ENCODE measurements at regions not wholly inside any gene's neighbourhood (a gene's known extent, or its start where the extent isn't known, plus 50 kb on each side); places are given as distances from the start of the nearest gene placed in this dataset.
"Not testable (repeated sequence)": the region's sequence is repeated elsewhere in the genome, so short reads cannot be mapped to it uniquely, and the experiment has no call there.

DNA sequence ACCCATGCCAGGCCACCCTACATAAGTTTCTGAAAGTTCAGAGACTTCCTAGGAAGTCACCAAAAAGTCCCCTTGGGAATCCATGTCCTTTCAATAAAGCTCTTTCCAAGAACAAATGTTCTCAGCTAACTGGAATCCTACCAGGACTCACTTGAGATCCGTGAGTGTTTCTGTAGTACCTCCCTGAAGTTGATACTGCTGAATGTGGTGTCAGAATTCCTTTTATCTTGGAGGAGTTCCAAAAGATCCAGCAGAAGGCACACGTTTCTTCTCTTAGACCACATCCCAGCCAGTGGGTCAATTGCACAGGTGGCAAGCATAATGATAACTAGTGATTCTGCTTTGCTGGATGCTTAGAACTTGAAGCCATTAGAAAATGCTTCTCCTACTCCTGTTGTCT, 689.7 kb upstream of the IGFBP3 start:
- no peak for DNase-seq

- DNase-seq: no peak
Observed at GRCh38 chr7:46607176-46607575, 686.1 kb upstream of the IGFBP3 start.

GRCh38 chr7:46606761-46607160, 685.7 kb upstream of the IGFBP3 start:
- DNase-seq: no peak

- DNase-seq: no peak
Observed at GRCh38 chr7:46604241-46604661, 683.2 kb upstream of the IGFBP3 start.

DNA sequence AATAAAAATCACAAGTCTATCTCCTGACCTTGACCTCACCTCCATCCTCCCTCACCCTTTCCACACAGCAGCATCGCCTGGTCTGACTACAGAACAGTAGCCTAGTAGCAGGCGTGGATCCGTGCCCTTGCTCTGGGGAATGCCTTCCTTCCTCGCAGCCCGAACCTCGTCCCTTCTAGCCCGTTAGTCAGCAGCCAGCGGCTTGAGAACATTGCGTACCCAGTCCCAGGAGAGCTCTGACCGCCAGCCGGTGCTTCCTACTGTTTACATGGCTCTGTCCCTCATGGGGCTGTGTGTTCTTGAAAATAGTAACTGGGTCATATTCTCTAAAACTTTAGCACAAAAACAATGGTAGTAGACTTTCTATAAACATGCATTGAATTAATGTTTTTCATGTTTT, 682.7 kb upstream of the IGFBP3 start:
- no peak for DNase-seq

DNA sequence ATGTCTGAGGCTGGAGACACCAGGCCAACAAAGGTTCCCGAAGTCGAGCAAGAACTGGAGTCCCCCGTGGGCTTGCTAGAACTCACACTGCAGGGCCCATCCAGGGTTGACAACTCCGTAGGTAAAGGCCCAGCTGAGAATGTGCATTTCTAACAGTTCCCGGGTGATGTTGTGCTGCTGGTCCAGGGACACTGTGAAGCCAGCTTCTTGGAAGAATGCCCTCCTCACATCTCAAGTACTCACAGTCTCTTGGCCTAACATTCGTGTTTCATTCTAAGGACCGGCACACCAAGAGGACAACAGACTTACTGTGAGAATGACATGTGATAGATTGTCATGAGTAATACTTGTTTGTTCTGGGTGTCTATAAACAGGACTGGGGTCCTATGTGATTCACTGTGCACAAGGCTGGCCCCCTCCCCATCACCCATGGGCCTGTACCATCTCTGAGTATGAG, 682.3 kb upstream of the IGFBP3 start:
- no peak for DNase-seq

GRCh38 chr7:46600340-46600739, 679.3 kb upstream of the IGFBP3 start:
- DNase-seq: no peak

GRCh38 chr7:46594831-46595230, 673.8 kb upstream of the IGFBP3 start:
- not testable (repeated sequence) for DNase-seq

DNA sequence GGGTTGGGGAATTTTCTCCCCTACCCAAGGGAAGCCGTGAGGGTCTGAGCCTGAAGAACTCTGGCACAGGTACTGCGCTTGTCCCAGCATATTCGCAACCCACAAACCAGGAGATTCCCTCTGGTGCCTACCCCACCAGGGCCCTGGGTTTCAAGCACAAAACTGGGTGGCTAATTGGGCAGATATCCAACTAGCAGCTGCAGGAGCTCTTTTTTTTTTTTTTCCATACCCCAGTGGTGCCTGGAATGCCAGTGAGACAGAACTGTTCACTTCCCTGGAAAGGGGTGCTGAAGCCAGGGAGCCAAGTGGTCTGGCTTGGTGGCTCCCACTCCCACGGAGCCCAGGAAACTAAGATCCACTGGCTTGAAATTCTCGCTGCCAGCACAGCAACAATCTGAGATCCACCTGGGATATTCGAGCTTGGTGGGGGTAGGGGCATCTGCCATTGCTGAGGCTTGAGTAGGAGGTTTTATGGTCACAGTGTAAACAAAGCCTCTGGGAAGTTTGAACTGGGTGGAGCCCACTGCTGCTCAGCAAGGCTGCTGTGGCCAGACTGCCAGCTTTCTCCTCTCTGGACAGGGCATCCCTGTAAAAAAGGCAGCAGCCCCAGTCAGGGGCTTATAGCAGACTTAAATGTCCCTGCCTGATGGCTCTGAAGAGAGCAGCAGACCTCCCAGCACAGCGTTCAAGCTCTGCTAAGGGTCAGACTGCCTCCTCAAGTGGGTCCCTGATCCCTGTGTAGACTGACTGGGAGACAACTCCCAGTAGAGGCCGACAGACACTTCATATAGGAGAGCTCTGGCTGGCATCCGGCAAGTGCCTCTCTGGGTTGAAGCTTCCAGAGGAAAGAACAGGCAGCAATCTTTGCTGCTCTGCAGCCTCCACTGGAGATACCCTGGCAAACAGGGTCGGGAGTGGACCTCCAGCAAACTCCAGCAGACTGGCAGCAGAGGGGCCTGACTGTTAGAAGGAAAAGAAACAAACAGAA, 670.1 kb upstream of the IGFBP3 start:
- DNase-seq: not testable (repeated sequence)

DNA sequence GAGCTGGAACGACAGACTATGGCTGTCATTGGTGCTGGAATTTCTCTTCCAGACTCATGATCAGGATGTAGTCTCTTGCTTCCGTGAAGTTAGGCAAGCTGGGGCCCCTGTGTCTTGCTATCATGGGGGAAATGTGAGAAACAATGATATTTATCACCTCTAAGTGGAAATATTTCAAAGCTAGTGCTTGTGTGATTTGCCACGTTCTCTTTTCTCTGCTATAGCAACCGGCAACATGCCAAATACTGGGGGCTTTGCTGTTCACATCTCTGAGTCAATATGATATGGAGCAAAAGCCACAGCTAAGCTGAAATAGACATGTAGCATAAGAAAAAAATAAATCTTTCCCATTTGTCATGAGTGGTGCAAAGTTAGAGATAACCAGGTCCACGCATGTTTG, 668.2 kb upstream of the IGFBP3 start:
- DNase-seq: no peak

DNA sequence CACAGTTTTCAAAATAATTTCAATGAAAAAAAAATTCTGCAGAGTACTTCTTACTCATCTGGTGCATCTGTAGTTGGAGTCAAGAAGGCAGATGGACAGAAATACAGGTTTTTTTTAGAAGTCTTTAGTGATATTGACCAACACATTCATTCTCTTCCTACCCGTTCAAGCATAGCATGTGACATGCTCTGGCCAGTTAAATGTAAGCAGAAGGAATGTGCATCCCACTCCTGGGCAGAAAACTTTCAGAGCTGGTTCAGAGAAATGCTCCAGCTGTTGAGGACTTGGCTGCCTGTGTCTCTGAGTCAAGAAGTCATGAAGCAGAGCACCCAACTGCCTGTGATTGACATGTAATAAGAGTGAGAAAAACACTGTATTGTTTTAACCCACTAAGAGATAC, 665.3 kb upstream of the IGFBP3 start:
- no peak for DNase-seq

DNA sequence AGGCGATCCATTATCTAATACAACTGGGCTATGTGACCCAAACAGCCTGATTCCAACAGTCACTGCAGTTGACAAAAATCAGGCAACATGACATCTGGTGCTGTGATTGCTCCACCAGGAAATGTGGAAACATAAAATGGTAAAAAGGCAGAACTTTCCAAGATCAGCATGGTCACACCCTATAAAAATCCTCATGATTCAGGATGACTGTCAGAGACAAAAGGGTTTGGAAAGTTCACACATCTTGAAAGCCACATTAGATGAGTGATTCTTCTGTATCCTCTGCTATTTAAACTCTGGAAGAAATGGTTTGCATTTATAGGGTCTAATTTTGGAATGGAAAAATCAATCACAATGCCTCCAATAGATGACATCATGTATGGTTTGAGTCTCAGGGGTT, 662.6 kb upstream of the IGFBP3 start:
- no peak for DNase-seq

DNA sequence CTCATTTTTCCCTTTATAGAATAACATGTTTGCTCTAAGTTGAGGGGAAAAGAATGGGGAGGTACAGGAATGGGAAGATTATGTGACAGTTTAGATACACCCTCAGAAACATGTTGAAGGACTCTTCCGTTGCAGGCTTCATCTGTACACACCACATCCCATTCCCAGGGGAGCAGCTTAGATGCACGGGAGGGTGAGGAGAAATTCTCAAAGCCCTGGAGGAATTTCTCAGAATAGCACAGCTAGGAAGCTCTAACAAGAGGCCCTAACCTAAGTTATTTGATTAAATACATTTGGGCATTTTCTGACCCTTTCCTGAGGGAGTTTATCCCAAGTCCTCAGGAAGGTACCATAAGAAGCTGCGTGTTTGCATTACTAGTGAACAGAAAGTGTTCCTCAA, 660.2 kb upstream of the IGFBP3 start:
- DNase-seq: no peak

- no peak for DNase-seq
Observed at GRCh38 chr7:46580766-46581165, 659.7 kb upstream of the IGFBP3 start.

DNA sequence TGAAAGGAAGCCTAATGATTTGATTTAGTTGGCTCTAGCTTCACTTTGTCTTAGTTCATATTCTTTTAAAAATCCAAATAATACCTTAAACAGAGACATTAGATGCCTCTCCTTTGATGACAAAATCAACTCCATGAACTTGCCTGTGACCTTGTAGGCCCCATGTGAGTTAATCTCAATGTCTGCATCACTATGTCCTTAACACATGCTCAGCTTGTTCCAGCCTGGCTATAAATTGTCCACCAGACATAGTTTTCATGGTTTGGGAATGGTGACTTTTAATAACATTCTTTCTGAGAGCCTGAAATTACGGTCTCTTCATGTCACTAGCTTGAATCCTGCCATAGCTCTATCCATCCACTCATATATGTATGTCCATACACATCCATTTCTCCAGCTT, 656.3 kb upstream of the IGFBP3 start:
- DNase-seq: no peak

- DNase-seq: no peak
Observed at GRCh38 chr7:46576950-46577349, 655.9 kb upstream of the IGFBP3 start.

DNA sequence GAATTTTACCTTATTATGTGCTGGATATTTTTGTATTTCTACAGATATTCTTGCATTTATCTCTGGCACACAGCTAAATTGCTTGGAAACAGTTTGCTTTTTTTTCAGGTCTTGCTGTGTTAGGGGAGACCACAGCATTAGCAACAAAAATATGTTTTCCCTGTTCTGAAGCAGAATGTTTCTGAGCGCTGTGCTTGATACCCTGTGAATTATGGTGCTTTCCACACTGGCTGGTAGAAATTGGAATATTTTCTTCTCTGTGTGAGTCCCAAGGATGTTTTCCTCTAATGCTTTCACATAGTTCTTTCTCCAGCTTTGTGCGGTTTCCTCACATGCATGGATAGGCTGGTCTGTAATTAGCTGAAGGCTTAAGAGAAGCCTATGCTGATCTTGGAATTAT, 651.6 kb upstream of the IGFBP3 start:
- no peak for DNase-seq

DNA sequence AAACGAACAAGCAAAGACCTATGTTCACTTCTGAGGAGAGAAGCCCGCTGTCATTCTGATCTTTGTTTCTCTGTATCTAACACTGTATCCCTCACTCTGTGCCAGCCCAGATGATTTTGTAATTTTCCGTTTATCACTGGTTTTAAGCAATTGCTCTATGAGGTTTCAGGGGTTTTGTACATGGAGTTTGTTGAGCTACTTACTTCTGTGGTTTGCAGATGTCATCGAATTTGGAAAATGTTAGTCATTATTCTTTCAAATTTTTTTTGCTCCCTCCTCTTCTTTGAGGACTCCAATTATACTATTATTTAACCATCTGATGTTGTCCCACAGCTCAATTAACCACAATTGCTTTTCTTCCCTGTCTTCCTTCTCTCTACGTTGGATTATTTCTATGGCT, 650.9 kb upstream of the IGFBP3 start:
- no peak for DNase-seq

DNA sequence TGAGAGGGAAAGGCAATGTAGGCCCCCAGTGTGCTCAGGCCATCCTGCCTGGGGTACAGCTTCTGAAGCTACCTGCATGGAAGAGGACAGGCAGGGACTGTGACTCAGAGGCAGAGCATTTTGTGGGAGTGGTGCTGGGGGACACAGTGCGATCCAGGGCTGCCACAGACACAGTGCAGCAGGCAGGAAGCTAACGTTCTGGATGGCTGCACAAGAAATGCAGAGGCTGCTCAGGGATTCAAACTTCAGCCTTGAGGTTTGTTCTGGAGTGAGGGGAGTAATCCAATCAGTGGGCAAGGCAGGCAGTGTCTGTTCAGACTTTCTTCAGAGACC, 648.0 kb upstream of the IGFBP3 start:
- DNase-seq: no peak

- DNase-seq: no peak
Observed at GRCh38 chr7:46568420-46569132, 647.5 kb upstream of the IGFBP3 start.

DNA sequence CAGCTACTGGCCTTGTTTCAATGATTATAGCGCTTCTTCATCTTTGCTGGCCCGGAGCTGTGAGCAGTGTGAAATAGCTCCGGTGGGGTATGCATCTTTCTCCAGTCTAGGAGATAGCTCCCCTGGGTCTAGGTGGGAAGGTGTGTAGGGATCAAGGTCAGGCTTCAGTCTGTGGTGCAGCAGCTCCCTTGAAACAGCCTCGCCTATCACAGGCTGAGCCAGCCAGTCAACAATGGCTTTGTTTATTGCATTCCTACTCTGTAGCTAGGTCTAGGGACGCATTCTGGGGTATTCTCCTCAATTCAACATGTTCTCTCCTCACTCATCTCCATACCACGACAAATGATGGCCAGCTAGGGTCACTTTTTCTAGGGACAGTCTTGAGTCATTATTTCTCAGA, 646.8 kb upstream of the IGFBP3 start:
- DNase-seq: no peak

DNA sequence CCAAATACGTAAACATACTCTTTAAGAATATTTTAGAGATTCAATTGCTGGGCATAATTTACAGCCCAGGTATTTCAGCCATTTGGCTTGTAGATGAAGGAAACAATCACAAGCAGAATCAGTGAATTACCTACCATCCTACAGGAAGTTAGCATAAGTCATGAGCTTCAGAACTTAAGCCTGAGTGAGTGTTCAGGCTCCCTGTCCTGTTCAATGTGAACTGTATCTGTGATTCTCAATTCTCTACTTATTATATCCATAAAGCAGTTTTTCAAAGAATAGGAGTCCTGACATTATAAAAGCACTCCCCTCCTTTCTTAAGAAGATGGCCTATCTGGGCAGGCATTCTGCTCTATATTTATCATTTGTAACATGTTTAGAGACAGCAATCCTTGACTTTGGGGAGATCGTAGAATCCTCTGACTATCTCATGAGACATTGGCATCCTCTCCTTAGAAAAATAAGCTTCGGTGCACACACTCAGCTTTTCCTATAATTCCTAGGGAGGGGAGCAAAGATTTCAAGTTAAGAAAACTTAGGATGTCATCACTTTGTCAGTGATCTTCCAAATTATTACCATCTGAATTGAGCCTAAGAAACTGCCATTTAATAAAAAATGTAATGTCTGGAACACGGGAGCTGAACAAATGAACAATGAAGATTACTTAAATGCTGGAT, 645.2 kb upstream of the IGFBP3 start:
- no peak for DNase-seq

- no peak for DNase-seq
Observed at GRCh38 chr7:46565253-46566096, 644.4 kb upstream of the IGFBP3 start.

Data from SW 1271 (cell line).